HCT116 (cell line): ENCODE measurements at regions not wholly inside any gene's neighbourhood (a gene's known extent, or its start where the extent isn't known, plus 50 kb on each side); places are given as distances from the start of the nearest gene placed in this dataset.

Source experiments
- CBX3 ChIP-seq: IDR thresholded peaks from 2 replicates; pipeline ENCODE4 v1.6.1; 2012; ENCODE audit warnings: low read depth
- POLR2A ChIP-seq: IDR thresholded peaks from 2 replicates; pipeline ENCODE4 v1.7.0; 2011; ENCODE audit warnings: borderline replicate concordance; ENCODE audit not compliant: insufficient read depth, insufficient read length; ENCODE audit errors: extremely low read depth
- TF ChIP-seq, protein P1 (sequence below), 3 experiments: fragments of 200-600 bp in 1 of 3; sonication (generic) in 1 of 3; IDR thresholded peaks in 2 of 3; conservative IDR thresholded peaks in 1 of 3; 2 replicates each; pipeline ENCODE4 v1.5.1; 2012 to 2017; ENCODE audit warnings: low read depth in 2 of 3, low read length in 2 of 3, antibody characterized with exemption in 1 of 3, borderline replicate concordance in 1 of 3, control low read depth in 1 of 3, mild to moderate bottlenecking in 1 of 3, mixed read lengths in 1 of 3, mixed run types in 1 of 3, moderate library complexity in 1 of 3; ENCODE audit not compliant: insufficient read depth in 1 of 3

DNA sequence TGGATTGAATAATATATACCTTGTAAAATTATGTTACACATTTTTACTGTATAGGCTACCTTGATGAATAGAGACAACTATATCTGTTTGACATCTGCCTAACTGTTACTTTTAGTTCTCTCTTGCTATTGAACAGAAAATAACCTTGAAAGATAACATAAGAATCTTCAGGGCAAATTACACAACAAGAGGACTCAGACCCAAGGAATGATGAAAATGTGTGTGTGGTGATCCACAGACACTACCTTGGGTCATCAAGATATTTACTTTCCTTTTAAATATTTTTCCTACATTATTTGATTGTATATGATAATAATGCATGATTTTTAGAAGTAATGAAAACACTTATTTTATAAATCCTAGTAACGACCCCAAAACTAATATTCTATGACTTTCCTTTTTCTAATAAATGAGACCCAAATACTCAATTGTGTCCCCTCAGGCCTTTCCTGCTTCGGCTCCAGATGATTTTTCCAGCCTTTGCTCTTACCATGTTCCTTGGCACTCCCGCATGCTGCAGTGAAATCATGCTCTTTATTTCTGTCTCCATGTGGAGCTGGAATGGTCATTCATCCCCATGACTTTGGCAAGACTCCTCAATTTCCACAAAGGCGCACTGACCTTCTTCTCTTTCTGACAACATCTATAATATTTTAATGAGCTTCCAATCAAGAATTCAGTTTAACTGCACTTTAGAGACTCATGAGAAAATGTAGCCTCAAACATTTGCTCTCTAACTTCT, 187.6 kb downstream of the EPM2A start:
- TF ChIP-seq, protein P1, sequence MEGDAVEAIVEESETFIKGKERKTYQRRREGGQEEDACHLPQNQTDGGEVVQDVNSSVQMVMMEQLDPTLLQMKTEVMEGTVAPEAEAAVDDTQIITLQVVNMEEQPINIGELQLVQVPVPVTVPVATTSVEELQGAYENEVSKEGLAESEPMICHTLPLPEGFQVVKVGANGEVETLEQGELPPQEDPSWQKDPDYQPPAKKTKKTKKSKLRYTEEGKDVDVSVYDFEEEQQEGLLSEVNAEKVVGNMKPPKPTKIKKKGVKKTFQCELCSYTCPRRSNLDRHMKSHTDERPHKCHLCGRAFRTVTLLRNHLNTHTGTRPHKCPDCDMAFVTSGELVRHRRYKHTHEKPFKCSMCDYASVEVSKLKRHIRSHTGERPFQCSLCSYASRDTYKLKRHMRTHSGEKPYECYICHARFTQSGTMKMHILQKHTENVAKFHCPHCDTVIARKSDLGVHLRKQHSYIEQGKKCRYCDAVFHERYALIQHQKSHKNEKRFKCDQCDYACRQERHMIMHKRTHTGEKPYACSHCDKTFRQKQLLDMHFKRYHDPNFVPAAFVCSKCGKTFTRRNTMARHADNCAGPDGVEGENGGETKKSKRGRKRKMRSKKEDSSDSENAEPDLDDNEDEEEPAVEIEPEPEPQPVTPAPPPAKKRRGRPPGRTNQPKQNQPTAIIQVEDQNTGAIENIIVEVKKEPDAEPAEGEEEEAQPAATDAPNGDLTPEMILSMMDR (IDR thresholded peaks at IDR 0.05 in 2 of 3, conservative IDR thresholded peaks at IDR 0.05 in 1 of 3; ENCODE audit: borderline replicate concordance in 1 of 3, insufficient read depth in 1 of 3, low read depth in 2 of 3, low read length in 2 of 3), result no peak
- TF ChIP-seq CBX3 (no peak), POLR2A (no peak)
